Colonic mucosa (tissue), 4 donors: ENCODE measurements at regions not wholly inside any gene's neighbourhood (a gene's known extent, or its start where the extent isn't known, plus 50 kb on each side); places are given as distances from the start of the nearest gene placed in this dataset.

Experiments
- DNase-seq: peaks from one replicate; pipeline ENCODE4 v3.0.0-alpha.2; 2020
- H3K27ac ChIP-seq: fragments of 200-600 bp; one replicate; pipeline ENCODE4 v1.8.0; 2021
- H3K27me3 ChIP-seq: fragments of 200-600 bp; one replicate; pipeline ENCODE4 v1.8.0; 2021
- H3K36me3 ChIP-seq: fragments of 200-600 bp; one replicate; pipeline ENCODE4 v1.8.0; 2021
- H3K4me1 ChIP-seq: fragments of 200-600 bp; one replicate; pipeline ENCODE4 v1.8.0; 2021; ENCODE audit warnings: mild to moderate bottlenecking
- H3K4me3 ChIP-seq: fragments of 200-600 bp; one replicate; pipeline ENCODE4 v1.8.0; 2021
- H3K9ac ChIP-seq, 2 donors: one replicate each; pipeline ENCODE4 v1.7.0; 2013; ENCODE audit warnings: control low read depth in 2 of 2, low read depth in 2 of 2, low read length in 2 of 2
- H3K9me3 ChIP-seq: fragments of 200-600 bp; one replicate; pipeline ENCODE4 v1.8.0; 2021
- intact Hi-C: fragments of 100-400 bp; cut with DNase I; formaldehyde crosslinking; loops from one replicate; pipeline ENCODE4 v1.14.1; 2022
- TF ChIP-seq, protein P1 (sequence below): fragments of 200-600 bp; IDR thresholded peaks from one replicate; pipeline ENCODE4 v1.8.0; 2022; ENCODE audit warnings: antibody characterized with exemption, mild to moderate bottlenecking
- donor health status: healthy.
- donor health status: DM: no; HTN: no; CAD: no.
- donor health status: DM: no; HTN: no; CAD: no.

- DNase-seq: no peak
- H3K27me3 ChIP-seq: no peaks in the 10 kb centered on the region
- H3K36me3 ChIP-seq: no peaks in the 10 kb centered on the region
- TF ChIP-seq, protein P1, sequence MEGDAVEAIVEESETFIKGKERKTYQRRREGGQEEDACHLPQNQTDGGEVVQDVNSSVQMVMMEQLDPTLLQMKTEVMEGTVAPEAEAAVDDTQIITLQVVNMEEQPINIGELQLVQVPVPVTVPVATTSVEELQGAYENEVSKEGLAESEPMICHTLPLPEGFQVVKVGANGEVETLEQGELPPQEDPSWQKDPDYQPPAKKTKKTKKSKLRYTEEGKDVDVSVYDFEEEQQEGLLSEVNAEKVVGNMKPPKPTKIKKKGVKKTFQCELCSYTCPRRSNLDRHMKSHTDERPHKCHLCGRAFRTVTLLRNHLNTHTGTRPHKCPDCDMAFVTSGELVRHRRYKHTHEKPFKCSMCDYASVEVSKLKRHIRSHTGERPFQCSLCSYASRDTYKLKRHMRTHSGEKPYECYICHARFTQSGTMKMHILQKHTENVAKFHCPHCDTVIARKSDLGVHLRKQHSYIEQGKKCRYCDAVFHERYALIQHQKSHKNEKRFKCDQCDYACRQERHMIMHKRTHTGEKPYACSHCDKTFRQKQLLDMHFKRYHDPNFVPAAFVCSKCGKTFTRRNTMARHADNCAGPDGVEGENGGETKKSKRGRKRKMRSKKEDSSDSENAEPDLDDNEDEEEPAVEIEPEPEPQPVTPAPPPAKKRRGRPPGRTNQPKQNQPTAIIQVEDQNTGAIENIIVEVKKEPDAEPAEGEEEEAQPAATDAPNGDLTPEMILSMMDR: no peak
- no peak overlapping the region for H3K27ac ChIP-seq
- intact Hi-C loops: no loop called here
- H3K4me1 ChIP-seq: no peaks in the 10 kb centered on the region
- no peak overlapping the region for H3K4me3 ChIP-seq
- H3K9me3 ChIP-seq: no peaks in the 10 kb centered on the region
- no peak overlapping the region for H3K9ac ChIP-seq
These were observed 105.4 kb upstream of the ZMIZ1 start for GRCh38 chr10:78963074-78964034.

DNA sequence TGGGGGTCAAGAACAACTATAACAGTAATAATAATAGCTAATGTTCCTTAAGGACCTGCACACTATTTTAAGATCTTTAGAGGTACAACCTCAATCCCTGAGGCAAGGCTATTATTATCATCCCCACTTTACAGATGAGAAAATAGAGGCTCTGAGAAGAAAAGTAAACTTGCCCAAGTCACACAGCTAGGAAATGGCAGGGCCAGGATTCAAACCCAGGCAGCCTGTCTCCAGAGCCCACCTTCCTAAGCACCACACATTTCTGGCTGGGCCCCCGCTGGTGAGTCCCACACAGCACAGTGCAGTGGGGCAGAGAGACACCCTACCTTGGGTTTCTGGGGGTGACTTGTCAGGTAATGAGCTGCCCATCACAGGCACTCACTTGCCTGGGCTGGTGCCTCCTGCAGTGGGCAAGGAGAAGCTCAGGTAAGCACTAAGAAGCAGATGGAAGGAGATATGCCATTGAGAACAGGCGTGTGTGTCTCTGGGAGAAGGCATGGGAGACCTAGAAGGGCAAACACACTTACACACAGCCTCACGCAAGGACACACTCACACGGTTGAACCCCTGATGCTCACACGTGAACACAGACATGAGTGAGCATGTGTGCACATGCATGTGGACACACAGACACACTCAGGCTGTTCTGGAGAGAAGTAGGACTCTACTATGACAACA lies 104.4 kb upstream of the ZMIZ1 start:
- H3K4me1 ChIP-seq: no peaks in the 10 kb centered on the region
- no peak for DNase-seq
- TF ChIP-seq, protein P1: no peak
- H3K27me3 ChIP-seq: no peaks in the 10 kb centered on the region
- H3K27ac ChIP-seq: no peak overlapping the region
- H3K4me3 ChIP-seq: no peak overlapping the region
- intact Hi-C loops: no loop called here
- no peak overlapping the region for H3K9ac ChIP-seq
- H3K36me3 ChIP-seq: no peaks in the 10 kb centered on the region
- H3K9me3 ChIP-seq: no peaks in the 10 kb centered on the region

DNA sequence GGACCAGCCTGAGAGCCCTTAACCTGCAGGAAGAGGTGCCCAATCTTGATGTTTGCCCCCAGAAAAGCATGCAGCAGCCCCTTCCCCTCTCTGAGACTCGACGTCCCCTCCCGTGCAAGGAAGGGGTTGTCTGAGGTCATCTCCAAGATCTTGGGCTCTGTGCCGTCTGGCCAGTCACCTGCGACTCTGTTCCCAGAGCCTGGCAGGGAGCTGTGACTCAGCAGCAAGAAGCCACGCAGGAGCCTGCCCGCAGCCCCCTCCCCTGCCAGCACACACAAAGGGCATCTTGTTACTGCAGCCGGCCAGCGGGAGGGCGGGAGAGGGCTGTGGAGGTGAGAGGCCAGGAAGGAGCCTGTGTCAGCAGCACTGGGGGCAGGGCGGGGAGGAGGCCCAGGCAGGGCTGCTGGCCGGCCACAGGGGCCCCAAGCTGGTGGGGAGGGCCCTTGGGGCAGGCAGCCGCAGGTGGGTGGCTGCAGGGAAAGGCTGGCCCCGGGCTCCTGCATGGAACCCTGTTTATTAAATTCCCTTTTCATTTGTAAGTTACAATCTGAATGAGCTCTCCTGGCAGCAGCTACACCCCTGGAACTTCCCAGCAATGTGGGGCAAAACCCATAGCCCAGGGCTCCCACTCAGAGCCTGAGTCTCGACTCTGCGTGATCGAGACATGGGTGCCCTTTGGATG lies 103.7 kb upstream of the ZMIZ1 start:
- TF ChIP-seq, protein P1: no peak
- no peaks in the 10 kb centered on the region for H3K27me3 ChIP-seq
- H3K9me3 ChIP-seq: no peaks in the 10 kb centered on the region
- no peak for DNase-seq
- intact Hi-C loops: no loop called here
- no peak overlapping the region for H3K9ac ChIP-seq
- no peak overlapping the region for H3K4me3 ChIP-seq
- H3K4me1 ChIP-seq: no peaks in the 10 kb centered on the region
- H3K27ac ChIP-seq: no peak overlapping the region
- H3K36me3 ChIP-seq: no peaks in the 10 kb centered on the region

- intact Hi-C loops: no loop called here
- H3K4me3 ChIP-seq: no peak overlapping the region
- no peak overlapping the region for H3K9ac ChIP-seq
- DNase-seq: no peak
- no peaks in the 10 kb centered on the region for H3K36me3 ChIP-seq
- H3K27ac ChIP-seq: no peak overlapping the region
- TF ChIP-seq, protein P1: no peak
- H3K27me3 ChIP-seq: no peaks in the 10 kb centered on the region
- H3K9me3 ChIP-seq: no peaks in the 10 kb centered on the region
- no peaks in the 10 kb centered on the region for H3K4me1 ChIP-seq
These were observed 102.5 kb upstream of the ZMIZ1 start for GRCh38 chr10:78966182-78966787.

DNA sequence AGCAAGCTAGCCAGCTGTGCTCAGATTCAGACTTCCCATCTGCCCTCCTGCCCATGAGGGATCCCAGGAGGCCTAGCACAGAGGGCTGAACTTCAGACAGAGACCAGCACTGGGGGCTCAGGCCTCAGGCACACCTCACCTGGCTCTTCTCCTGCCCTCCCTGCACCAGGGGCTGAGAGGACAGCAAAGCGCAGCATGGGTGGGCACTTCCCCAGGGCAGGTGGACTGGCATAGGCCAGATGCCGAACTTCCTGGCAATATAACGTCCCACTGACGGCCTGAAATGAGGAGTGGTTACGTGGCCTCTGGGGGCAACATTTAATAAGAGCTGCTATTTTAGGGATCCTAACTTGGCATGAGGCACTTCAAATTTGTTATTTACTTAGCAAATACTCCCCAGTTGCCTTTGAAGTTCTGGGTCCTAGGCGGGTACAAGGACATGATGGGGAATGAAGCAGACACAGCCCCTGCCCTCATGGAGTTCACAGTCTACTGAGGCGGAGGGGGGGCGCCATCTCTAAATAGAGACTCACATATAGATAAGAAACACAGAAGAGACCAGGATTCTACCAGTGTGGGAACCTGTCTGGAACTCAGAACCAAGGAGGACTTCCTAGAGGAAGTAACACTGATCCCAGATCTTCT lies 101.8 kb upstream of the ZMIZ1 start:
- Histone ChIP-seq H3K36me3 (no peaks in the 10 kb centered on the region), H3K27ac (no peak overlapping the region), H3K4me1 (no peaks in the 10 kb centered on the region), H3K4me3 (no peak overlapping the region), H3K9me3 (no peaks in the 10 kb centered on the region), H3K27me3 (no peaks in the 10 kb centered on the region), H3K9ac (peak overlapping the region in 1 of 2 donors; percentile 8)
- TF ChIP-seq, protein P1: no peak
- intact Hi-C loops: no loop called here
- DNase-seq: no peak
